H9 (cell line): ENCODE measurements at regions not wholly inside any gene's neighbourhood (a gene's known extent, or its start where the extent isn't known, plus 50 kb on each side); places are given as distances from the start of the nearest gene placed in this dataset.

ENCODE experiments used
- DNase-seq: peaks from one replicate; pipeline ENCODE4 v3.0.0-alpha.2; 2017
- H2AFZ ChIP-seq: one replicate; pipeline ENCODE4 v1.6.1; 2013; ENCODE audit warnings: mild to moderate bottlenecking, low read length, control low read depth, moderate library complexity
- H2AK5ac ChIP-seq: 2 replicates; pipeline ENCODE4 v1.6.1; 2013; ENCODE audit warnings: low read length, control low read depth, mixed read lengths; ENCODE audit not compliant: insufficient read length
- H2BK120ac ChIP-seq: one replicate; pipeline ENCODE4 v1.6.1; 2013; ENCODE audit warnings: low read depth, mild to moderate bottlenecking, low read length, control low read depth, inconsistent platforms; ENCODE audit not compliant: poor library complexity, severe bottlenecking
- H2BK12ac ChIP-seq: 2 replicates; pipeline ENCODE4 v1.6.1; 2013; ENCODE audit warnings: low read length, control low read depth, mixed read lengths, low read depth; ENCODE audit not compliant: insufficient read length
- H2BK15ac ChIP-seq: 2 replicates; pipeline ENCODE4 v1.6.1; 2013; ENCODE audit warnings: low read depth, low read length, control low read depth
- H2BK20ac ChIP-seq: one replicate; pipeline ENCODE4 v1.6.1; 2013; ENCODE audit warnings: low read depth, mild to moderate bottlenecking, low read length, control low read depth, inconsistent platforms; ENCODE audit not compliant: poor library complexity, severe bottlenecking
- H2BK5ac ChIP-seq: 2 replicates; pipeline ENCODE4 v1.6.1; 2013; ENCODE audit warnings: low read length, control low read depth, mixed read lengths; ENCODE audit not compliant: insufficient read length
- H3K14ac ChIP-seq: 2 replicates; pipeline ENCODE4 v1.6.1; 2013; ENCODE audit warnings: low read length, control low read depth; ENCODE audit not compliant: insufficient read depth
- H3K18ac ChIP-seq: 2 replicates; pipeline ENCODE4 v1.6.1; 2013; ENCODE audit warnings: low read depth, mild to moderate bottlenecking, mixed read lengths, low read length, control low read depth; ENCODE audit not compliant: insufficient read length
- H3K23ac ChIP-seq: 2 replicates; pipeline ENCODE4 v1.6.1; 2013; ENCODE audit warnings: low read length, control low read depth, mixed read lengths, low read depth; ENCODE audit not compliant: insufficient read length
- H3K23me2 ChIP-seq: 2 replicates; pipeline ENCODE4 v1.6.1; 2013; ENCODE audit warnings: low read depth, mild to moderate bottlenecking, mixed read lengths, low read length, control low read depth; ENCODE audit not compliant: insufficient read length, poor library complexity, severe bottlenecking
- H3K27ac ChIP-seq: 2 replicates; pipeline ENCODE4 v1.5.1; 2013; ENCODE audit warnings: low read length, control low read depth, mixed read lengths, low read depth; ENCODE audit not compliant: insufficient read length
- H3K27me3 ChIP-seq: 2 replicates; pipeline ENCODE4 v1.6.1; 2013; ENCODE audit warnings: low read length, control low read depth, inconsistent platforms; ENCODE audit not compliant: insufficient read depth
- H3K4ac ChIP-seq: 2 replicates; pipeline ENCODE4 v1.6.1; 2013; ENCODE audit warnings: low read depth, mild to moderate bottlenecking, control low read depth, inconsistent platforms, low read length, moderate library complexity
- H3K4me1 ChIP-seq: 2 replicates; pipeline ENCODE4 v1.6.1; 2013; ENCODE audit warnings: low read length, control low read depth, inconsistent platforms; ENCODE audit not compliant: insufficient read depth
- H3K4me2 ChIP-seq: 2 replicates; pipeline ENCODE4 v1.6.1; 2013; ENCODE audit warnings: low read length, control low read depth, mixed read lengths; ENCODE audit not compliant: insufficient read length, insufficient read depth
- H3K56ac ChIP-seq: 2 replicates; pipeline ENCODE4 v1.6.1; 2013; ENCODE audit warnings: low read depth, mild to moderate bottlenecking, mixed read lengths, low read length, control low read depth; ENCODE audit not compliant: insufficient read length
- H3K79me1 ChIP-seq: 2 replicates; pipeline ENCODE4 v1.6.1; 2013; ENCODE audit warnings: low read depth, mild to moderate bottlenecking, moderate library complexity, low read length, control low read depth, inconsistent platforms; ENCODE audit not compliant: insufficient read depth, poor library complexity, severe bottlenecking
- H3K79me2 ChIP-seq: 2 replicates; pipeline ENCODE4 v1.6.1; 2013; ENCODE audit warnings: low read length, control low read depth, inconsistent platforms; ENCODE audit not compliant: insufficient read depth
- H3K9ac ChIP-seq: 2 replicates; pipeline ENCODE4 v1.6.1; 2013; ENCODE audit warnings: low read length, control low read depth, mixed read lengths; ENCODE audit not compliant: insufficient read length; ENCODE audit errors: extremely low read depth
- H3K9me3 ChIP-seq: one replicate; pipeline ENCODE4 v1.6.1; 2013; ENCODE audit warnings: low read depth, low read length, inconsistent platforms; ENCODE audit not compliant: control insufficient read depth
- H3T11ph ChIP-seq: one replicate; pipeline ENCODE4 v1.6.1; 2013; ENCODE audit warnings: mild to moderate bottlenecking, low read length, control low read depth, inconsistent platforms
- H4K20me1 ChIP-seq: one replicate; pipeline ENCODE4 v1.6.1; 2013; ENCODE audit not compliant: control insufficient read depth, insufficient read length, insufficient read depth
- H4K5ac ChIP-seq: 2 replicates; pipeline ENCODE4 v1.6.1; 2013; ENCODE audit warnings: low read depth, mild to moderate bottlenecking, mixed read lengths, low read length, control low read depth; ENCODE audit not compliant: insufficient read length
- H4K8ac ChIP-seq: replicated peaks from 2 replicates; pipeline ENCODE4 v1.6.1; 2013; ENCODE audit warnings: low read length, control low read depth, mixed read lengths, low read depth; ENCODE audit not compliant: insufficient read length
- H4K91ac ChIP-seq: 2 replicates; pipeline ENCODE4 v1.6.1; 2013; ENCODE audit warnings: low read depth, mild to moderate bottlenecking, moderate library complexity, mixed read lengths, low read length, control low read depth; ENCODE audit not compliant: insufficient read length
- H3K27ac Mint-ChIP-seq, 3 experiments: 2 replicates in 2 of 3; 3 replicates in 1 of 3; pipeline ENCODE4 v1.8.0; 2020 to 2021; ENCODE audit warnings: mixed read lengths in 3 of 3, mild to moderate bottlenecking in 1 of 3, moderate library complexity in 1 of 3
- H3K27me3 Mint-ChIP-seq: 2 replicates; pipeline ENCODE4 v1.8.0; 2021; ENCODE audit warnings: low read depth, mild to moderate bottlenecking, moderate library complexity, mixed read lengths
- H3K36me3 Mint-ChIP-seq, 3 experiments: 2 replicates in 2 of 3; 3 replicates in 1 of 3; pipeline ENCODE4 v1.8.0; 2020 to 2021; ENCODE audit warnings: low read depth in 3 of 3, mixed read lengths in 3 of 3; ENCODE audit not compliant: insufficient read depth in 1 of 3
- H3K4me1 Mint-ChIP-seq, 2 experiments: 2 replicates each; pipeline ENCODE4 v1.8.0; 2020; ENCODE audit warnings: mixed read lengths in 2 of 2
- H3K4me3 Mint-ChIP-seq, 2 experiments: 2 replicates in 1 of 2; 3 replicates in 1 of 2; pipeline ENCODE4 v1.8.0; 2020 to 2021; ENCODE audit warnings: mild to moderate bottlenecking in 2 of 2, mixed read lengths in 2 of 2, moderate library complexity in 1 of 2
- H3K9me3 Mint-ChIP-seq, 2 experiments: 2 replicates in 1 of 2; 3 replicates in 1 of 2; pipeline ENCODE4 v1.8.0; 2020; ENCODE audit warnings: mild to moderate bottlenecking in 2 of 2, mixed read lengths in 2 of 2, moderate library complexity in 1 of 2
- TF ChIP-seq, protein P1 (sequence below): fragments of 200-600 bp; sonication (generic); conservative IDR thresholded peaks from 3 replicates; pipeline ENCODE4 v1.8.0; 2021; ENCODE audit warnings: antibody characterized with exemption, mild to moderate bottlenecking

DNA sequence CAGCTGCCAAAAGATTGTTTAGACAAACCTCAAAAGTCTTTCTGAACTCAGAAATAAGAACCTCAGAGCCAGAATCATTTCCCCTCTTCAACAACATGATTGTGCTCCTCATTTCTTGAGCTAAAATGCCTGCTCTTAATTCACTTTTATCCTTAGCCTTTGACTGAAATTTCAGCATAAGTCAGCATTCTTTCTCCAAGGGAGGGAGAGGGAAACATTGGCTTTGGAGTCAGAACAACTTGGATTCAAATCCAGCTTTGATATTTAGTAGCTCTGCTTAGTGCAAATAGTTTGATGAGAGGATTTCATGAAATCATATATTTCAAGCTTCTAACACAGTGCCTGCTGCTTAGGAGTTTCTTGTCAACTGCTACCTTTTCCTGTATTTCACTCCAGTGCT, 484.6 kb upstream of the INTU start:
- no peak for DNase-seq
- Histone ChIP-seq H3T11ph (no peak overlapping the region), H3K23ac (no peak overlapping the region), H3K56ac (no peak overlapping the region), H2BK5ac (no peak overlapping the region), H3K18ac (no peak overlapping the region), H3K79me1 (no peaks in the 10 kb centered on the region), H2AK5ac (no peak overlapping the region), H4K5ac (no peak overlapping the region), H4K20me1 (no peaks in the 10 kb centered on the region), H3K27ac (no peak overlapping the region), H3K4me2 (no peak overlapping the region), H3K9me3 (no peaks in the 10 kb centered on the region), H3K4me1 (no peaks in the 10 kb centered on the region), H2BK15ac (no peak overlapping the region), H3K4ac (no peak overlapping the region), H3K23me2 (no peaks in the 10 kb centered on the region), H2BK20ac (no peak overlapping the region), H2AFZ (no peak overlapping the region), H3K27me3 (no peaks in the 10 kb centered on the region), H3K79me2 (no peaks in the 10 kb centered on the region), H2BK12ac (no peak overlapping the region), H3K14ac (no peak overlapping the region), H4K91ac (no peak overlapping the region), H3K9ac (no peak overlapping the region), H4K8ac (no peak overlapping the region), H2BK120ac (no peak overlapping the region)
- H3K4me1 Mint-ChIP-seq, result peaks cover 0 to 2% of the 10 kb centered on the region in 2 experiments; a peak in 1 of 4 replicates
- H3K9me3 Mint-ChIP-seq, result 0 out of 5 replicates have a peak, but pooled peaks cover 0 to 4% of the 10 kb centered on the region in 2 experiments
- H3K27ac Mint-ChIP-seq, result no peak overlapping the region
- H3K36me3 Mint-ChIP-seq, result 0 out of 7 replicates have a peak, but pooled peaks cover 0 to 5% (median 0%) of the 10 kb centered on the region in 3 experiments
- H3K27me3 Mint-ChIP-seq, result no peaks in the 10 kb centered on the region
- TF ChIP-seq, protein P1, sequence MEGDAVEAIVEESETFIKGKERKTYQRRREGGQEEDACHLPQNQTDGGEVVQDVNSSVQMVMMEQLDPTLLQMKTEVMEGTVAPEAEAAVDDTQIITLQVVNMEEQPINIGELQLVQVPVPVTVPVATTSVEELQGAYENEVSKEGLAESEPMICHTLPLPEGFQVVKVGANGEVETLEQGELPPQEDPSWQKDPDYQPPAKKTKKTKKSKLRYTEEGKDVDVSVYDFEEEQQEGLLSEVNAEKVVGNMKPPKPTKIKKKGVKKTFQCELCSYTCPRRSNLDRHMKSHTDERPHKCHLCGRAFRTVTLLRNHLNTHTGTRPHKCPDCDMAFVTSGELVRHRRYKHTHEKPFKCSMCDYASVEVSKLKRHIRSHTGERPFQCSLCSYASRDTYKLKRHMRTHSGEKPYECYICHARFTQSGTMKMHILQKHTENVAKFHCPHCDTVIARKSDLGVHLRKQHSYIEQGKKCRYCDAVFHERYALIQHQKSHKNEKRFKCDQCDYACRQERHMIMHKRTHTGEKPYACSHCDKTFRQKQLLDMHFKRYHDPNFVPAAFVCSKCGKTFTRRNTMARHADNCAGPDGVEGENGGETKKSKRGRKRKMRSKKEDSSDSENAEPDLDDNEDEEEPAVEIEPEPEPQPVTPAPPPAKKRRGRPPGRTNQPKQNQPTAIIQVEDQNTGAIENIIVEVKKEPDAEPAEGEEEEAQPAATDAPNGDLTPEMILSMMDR, result no peak
- no peak overlapping the region for H3K4me3 Mint-ChIP-seq
